Osteocyte (in vitro differentiated cells): ENCODE measurements at regions not wholly inside any gene's neighbourhood (a gene's known extent, or its start where the extent isn't known, plus 50 kb on each side); places are given as distances from the start of the nearest gene placed in this dataset.
"Not testable (repeated sequence)": the region's sequence is repeated elsewhere in the genome, so short reads cannot be mapped to it uniquely, and the experiment has no call there.

Source experiments
- DNase-seq: peaks from one replicate; pipeline ENCODE4 v3.0.0; 2021; ENCODE audit warnings: mixed read lengths; ENCODE audit not compliant: unreplicated experiment; ENCODE audit errors: extremely low spot score
- H3K27ac Mint-ChIP-seq: one replicate; pipeline ENCODE4 v1.8.0; 2021; ENCODE audit warnings: mild to moderate bottlenecking, mixed read lengths; ENCODE audit not compliant: unreplicated experiment
- H3K27me3 Mint-ChIP-seq: one replicate; pipeline ENCODE4 v1.8.0; 2021; ENCODE audit warnings: mixed read lengths; ENCODE audit not compliant: unreplicated experiment
- H3K36me3 Mint-ChIP-seq: one replicate; pipeline ENCODE4 v1.8.0; 2021; ENCODE audit warnings: mixed read lengths; ENCODE audit not compliant: unreplicated experiment
- H3K4me1 Mint-ChIP-seq: one replicate; pipeline ENCODE4 v1.8.0; 2021; ENCODE audit warnings: mixed read lengths; ENCODE audit not compliant: unreplicated experiment
- H3K4me3 Mint-ChIP-seq: one replicate; pipeline ENCODE4 v1.8.0; 2021; ENCODE audit warnings: mild to moderate bottlenecking, moderate library complexity, mixed read lengths; ENCODE audit not compliant: unreplicated experiment
- H3K9me3 Mint-ChIP-seq: one replicate; pipeline ENCODE4 v1.8.0; 2021; ENCODE audit warnings: mixed read lengths; ENCODE audit not compliant: unreplicated experiment
- TF ChIP-seq, protein P1 (sequence below): fragments of 200-600 bp; sonication (generic); IDR thresholded peaks from 2 replicates; pipeline ENCODE4 v1.5.0; 2021; ENCODE audit warnings: antibody characterized with exemption, mild to moderate bottlenecking, moderate library complexity

- H3K36me3 Mint-ChIP-seq = peaks cover 2% of the 10 kb centered on the region
- no peaks in the 10 kb centered on the region for H3K27me3 Mint-ChIP-seq
- peak overlapping the region; percentile 63 for H3K4me3 Mint-ChIP-seq
- peaks cover 47% of the 10 kb centered on the region for H3K4me1 Mint-ChIP-seq
- peak overlapping the region; percentile 98 for H3K27ac Mint-ChIP-seq
- no peak for DNase-seq
- TF ChIP-seq, protein P1, sequence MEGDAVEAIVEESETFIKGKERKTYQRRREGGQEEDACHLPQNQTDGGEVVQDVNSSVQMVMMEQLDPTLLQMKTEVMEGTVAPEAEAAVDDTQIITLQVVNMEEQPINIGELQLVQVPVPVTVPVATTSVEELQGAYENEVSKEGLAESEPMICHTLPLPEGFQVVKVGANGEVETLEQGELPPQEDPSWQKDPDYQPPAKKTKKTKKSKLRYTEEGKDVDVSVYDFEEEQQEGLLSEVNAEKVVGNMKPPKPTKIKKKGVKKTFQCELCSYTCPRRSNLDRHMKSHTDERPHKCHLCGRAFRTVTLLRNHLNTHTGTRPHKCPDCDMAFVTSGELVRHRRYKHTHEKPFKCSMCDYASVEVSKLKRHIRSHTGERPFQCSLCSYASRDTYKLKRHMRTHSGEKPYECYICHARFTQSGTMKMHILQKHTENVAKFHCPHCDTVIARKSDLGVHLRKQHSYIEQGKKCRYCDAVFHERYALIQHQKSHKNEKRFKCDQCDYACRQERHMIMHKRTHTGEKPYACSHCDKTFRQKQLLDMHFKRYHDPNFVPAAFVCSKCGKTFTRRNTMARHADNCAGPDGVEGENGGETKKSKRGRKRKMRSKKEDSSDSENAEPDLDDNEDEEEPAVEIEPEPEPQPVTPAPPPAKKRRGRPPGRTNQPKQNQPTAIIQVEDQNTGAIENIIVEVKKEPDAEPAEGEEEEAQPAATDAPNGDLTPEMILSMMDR = no peak
- no peaks in the 10 kb centered on the region for H3K9me3 Mint-ChIP-seq
These were observed 117.2 kb upstream of the FAT1 start for GRCh38 chr4:186840771-186841301.

- Mint-ChIP-seq H3K27ac (peak overlapping the region; percentile 98), H3K36me3 (peaks cover 6% of the 10 kb centered on the region), H3K4me3 (peak overlapping the region; percentile 68), H3K4me1 (peaks cover 56% of the 10 kb centered on the region), H3K27me3 (no peaks in the 10 kb centered on the region), H3K9me3 (no peaks in the 10 kb centered on the region)
- DNase-seq = no peak
- TF ChIP-seq, protein P1 = no peak
These were observed 120.5 kb upstream of the FAT1 start for GRCh38 chr4:186844059-186844681.

- peaks cover 6% of the 10 kb centered on the region for H3K36me3 Mint-ChIP-seq
- H3K9me3 Mint-ChIP-seq = peaks cover under 1% of the 10 kb centered on the region
- no peak for DNase-seq
- peaks cover 45% of the 10 kb centered on the region for H3K4me1 Mint-ChIP-seq
- peak overlapping the region; percentile 98 for H3K27ac Mint-ChIP-seq
- no peaks in the 10 kb centered on the region for H3K27me3 Mint-ChIP-seq
- H3K4me3 Mint-ChIP-seq = peak overlapping the region; percentile 68
- TF ChIP-seq, protein P1 = no peak
These were observed 121.6 kb upstream of the FAT1 start for GRCh38 chr4:186845137-186845842.

DNA sequence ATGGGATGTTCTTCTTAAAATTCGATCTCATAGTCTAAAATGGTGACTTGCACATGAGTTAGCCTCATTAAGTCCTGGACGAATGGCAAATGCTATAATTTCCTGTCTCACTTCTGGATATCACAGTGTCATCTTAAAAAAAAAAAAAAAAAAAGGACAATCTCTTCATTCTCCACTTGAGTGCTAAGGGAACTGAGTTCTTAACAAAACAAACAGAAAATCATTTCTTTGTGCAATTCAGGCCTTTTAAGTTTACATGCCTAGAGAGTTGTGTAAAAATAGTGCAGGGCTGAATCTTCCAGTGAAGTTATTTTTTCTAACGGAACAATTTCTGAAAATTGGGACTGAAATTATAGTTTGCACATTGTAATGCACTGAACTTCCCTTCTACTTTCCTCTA lies 122.8 kb upstream of the FAT1 start:
- Mint-ChIP-seq H3K27me3 (no peaks in the 10 kb centered on the region), H3K36me3 (peaks cover 16% of the 10 kb centered on the region), H3K4me3 (peak overlapping the region; percentile 20), H3K9me3 (peaks cover 12% of the 10 kb centered on the region), H3K27ac (peak overlapping the region; percentile 98), H3K4me1 (peaks cover 40% of the 10 kb centered on the region)
- TF ChIP-seq, protein P1 = no peak
- no peak for DNase-seq

GRCh38 chr4:186847429-186848131 lies 123.9 kb upstream of the FAT1 start:
- not testable (repeated sequence) for DNase-seq, H3K27me3 Mint-ChIP-seq, H3K4me3 Mint-ChIP-seq
- Mint-ChIP-seq H3K36me3 (peaks cover 22% of the 10 kb centered on the region), H3K27ac (peak overlapping the region; percentile 51), H3K9me3 (peaks cover 20% of the 10 kb centered on the region), H3K4me1 (peaks cover 40% of the 10 kb centered on the region)
